Endothelial cell of umbilical vein (primary cell): ENCODE measurements at regions not wholly inside any gene's neighbourhood (a gene's known extent, or its start where the extent isn't known, plus 50 kb on each side); places are given as distances from the start of the nearest gene placed in this dataset.

Experiments
- BruUV-seq: library from RNA; stranded (reverse); fragments of 400-500 nt; replicated peaks from 2 replicates; lab custom pipeline; 2021; lab: Mats Ljungman, UMichigan
- CTCF ChIA-PET: fragments of 300-600, 350-600 bp; sonication (Branson Sonifier 250); formaldehyde crosslinking; loops from one replicate; lab custom pipeline; 2021; ENCODE audit warnings: antibody characterized with exemption, inconsistent platforms; lab: Charles Lee
- POLR2A ChIA-PET: fragments of 300-600, 350-600 bp; sonication (Branson Sonifier 250); formaldehyde crosslinking; loops from one replicate; lab custom pipeline; 2021; ENCODE audit warnings: antibody characterized with exemption, inconsistent platforms; lab: Charles Lee
- DNase-seq: peaks from one replicate; pipeline ENCODE4 v3.0.0-alpha.2; 2011; ENCODE audit warnings: low read depth, low spot score
- FAIRE-seq: peaks from 2 replicates; lab custom pipeline; 2011; peaks lifted over from hg19 to GRCh38; lab: Jason Lieb, UNC
- H2AFZ ChIP-seq: 2 replicates; pipeline ENCODE4 v1.6.0; 2012; ENCODE audit warnings: low read depth, low read length, control low read depth, inconsistent platforms
- H3K27ac ChIP-seq: 2 replicates; pipeline ENCODE4 v1.5.1; 2011; ENCODE audit warnings: low read depth, mild to moderate bottlenecking, control low read depth, low read length, moderate library complexity; ENCODE audit not compliant: insufficient read depth
- H3K27me3 ChIP-seq, 2 experiments: 2 replicates each; pipeline versions ENCODE4 v1.6.0 to v1.6.1; 2011; ENCODE audit warnings: low read length in 2 of 2, mixed read lengths in 1 of 2; ENCODE audit not compliant: control insufficient read depth in 2 of 2, insufficient read depth in 2 of 2
- H3K36me3 ChIP-seq, 2 experiments: 2 replicates in 1 of 2; 3 replicates in 1 of 2; pipeline ENCODE4 v1.5.1; 2011; ENCODE audit warnings: low read length in 2 of 2, mild to moderate bottlenecking in 1 of 2, moderate library complexity in 1 of 2; ENCODE audit not compliant: control insufficient read depth in 2 of 2, insufficient read depth in 2 of 2; ENCODE audit errors: extremely low read depth in 1 of 2
- H3K4me1 ChIP-seq: 3 replicates; pipeline ENCODE4 v1.5.1; 2011; ENCODE audit warnings: mild to moderate bottlenecking, low read length; ENCODE audit not compliant: control insufficient read depth, insufficient read depth; ENCODE audit errors: extremely low read depth
- H3K4me2 ChIP-seq: 2 replicates; pipeline ENCODE4 v1.6.1; 2011; ENCODE audit warnings: low read length, control low read depth, mixed read lengths; ENCODE audit not compliant: insufficient read depth
- H3K4me3 ChIP-seq, 3 experiments: fragments of 200-600 bp in 1 of 3; sonication (generic), shearing (Covaris generic) in 1 of 3; replicated peaks in 1 of 3; 2 replicates each; pipeline ENCODE4 v1.5.1; 2011 to 2016; ENCODE audit warnings: control low read depth in 3 of 3, low read length in 3 of 3, mild to moderate bottlenecking in 2 of 3, inconsistent platforms in 1 of 3, low read depth in 1 of 3, moderate library complexity in 1 of 3; ENCODE audit not compliant: insufficient read depth in 1 of 3
- H3K79me2 ChIP-seq: 2 replicates; pipeline ENCODE4 v1.6.0; 2012; ENCODE audit warnings: low read length, inconsistent platforms; ENCODE audit not compliant: control insufficient read depth, insufficient read depth
- H3K9ac ChIP-seq: replicated peaks from 2 replicates; pipeline ENCODE3; 2011; ENCODE audit warnings: low read length, control low read depth; ENCODE audit not compliant: insufficient read depth; ENCODE audit errors: extremely low read depth
- H3K9me1 ChIP-seq: replicated peaks from 3 replicates; pipeline ENCODE4 v1.6.0; 2011; ENCODE audit warnings: mild to moderate bottlenecking, low read length; ENCODE audit not compliant: control insufficient read depth, insufficient read depth; ENCODE audit errors: extremely low read depth
- H3K9me3 ChIP-seq: replicated peaks from 2 replicates; pipeline ENCODE4 v1.5.1; 2012; ENCODE audit warnings: low read length, inconsistent platforms; ENCODE audit not compliant: control insufficient read depth, insufficient read depth
- H4K20me1 ChIP-seq: replicated peaks from 2 replicates; pipeline ENCODE3; 2011; ENCODE audit warnings: mild to moderate bottlenecking, low read length; ENCODE audit not compliant: control insufficient read depth, insufficient read depth; ENCODE audit errors: extremely low read depth
- CTCF ChIP-seq, 2 donors: IDR thresholded peaks; 1 replicate in 1 of 2; 2 replicates in 1 of 2; pipeline ENCODE4 v1.5.1; 2011; ENCODE audit warnings: low read length in 2 of 2, mild to moderate bottlenecking in 2 of 2, moderate library complexity in 2 of 2, control low read depth in 1 of 2, inconsistent platforms in 1 of 2, low read depth in 1 of 2; ENCODE audit not compliant: insufficient read depth in 1 of 2; ENCODE audit errors: extremely low read depth in 1 of 2
- FOS ChIP-seq: IDR thresholded peaks from 2 replicates; pipeline ENCODE4 v1.6.1; 2011; ENCODE audit warnings: mild to moderate bottlenecking, low read length, moderate library complexity, borderline replicate concordance; ENCODE audit not compliant: insufficient read depth
- MYC ChIP-seq: IDR thresholded peaks from one replicate; pipeline ENCODE4 v1.6.1; 2011; ENCODE audit warnings: mild to moderate bottlenecking, low read depth, low read length
- POLR2A ChIP-seq: IDR thresholded peaks from 2 replicates; pipeline ENCODE4 v1.6.1; 2012; ENCODE audit warnings: low read depth, mild to moderate bottlenecking, control low read depth, low read length
- POLR2AphosphoS5 ChIP-seq: IDR thresholded peaks from 2 replicates; pipeline ENCODE4 v1.6.1; 2012; ENCODE audit warnings: low read depth, mild to moderate bottlenecking, control low read depth, low read length, moderate library complexity; ENCODE audit not compliant: insufficient read depth
- dilution Hi-C: fragments of 300-500 bp; cut with MboI; formaldehyde crosslinking; loops from one replicate; pipeline ENCODE4 v1.15.0; 2019; ENCODE audit warnings: low sequenced_read_pairs; ENCODE audit not compliant: extremely low pct_ligation_motif_present
- intact Hi-C: fragments of 100-400 bp; cut with micrococcal nuclease; formaldehyde crosslinking; loops from one replicate; pipeline ENCODE4 v1.10.0; 2022

GRCh38 chr2:9681427-9681817 is 50.6 kb upstream of the YWHAQ start:
- peak overlapping the region; percentile 5 for H3K27ac ChIP-seq
- dilution Hi-C loops (no loop called here), intact Hi-C loops (loop anchor here (1.0 kb wide), 1 partner anchor 9 kb away; no protein-coding TSS in a partner anchor)
- H4K20me1 ChIP-seq = no peaks in the 10 kb centered on the region
- peaks cover 5% of the 10 kb centered on the region for H3K4me1 ChIP-seq
- FAIRE-seq (peak; percentile 70), DNase-seq (peak; percentile 58)
- TF ChIP-seq CTCF (IDR thresholded peaks at IDR 0.05; ENCODE audit: extremely low read depth in 1 of 2, insufficient read depth in 1 of 2, low read depth in 1 of 2, low read length in 2 of 2) (no peak), MYC (no peak), POLR2A (no peak)
- H3K9me1 ChIP-seq = no peaks in the 10 kb centered on the region
- H3K4me3 ChIP-seq = no peak overlapping the region
- H3K27me3 ChIP-seq = no peaks in the 10 kb centered on the region
- no TSS peak for BruUV-seq
- H3K4me2 ChIP-seq = no peak overlapping the region
- peak overlapping the region; percentile 92 for H2AFZ ChIP-seq
- ChIA-PET POLR2A (no interaction called here), CTCF (interaction anchor here (1.2 kb wide), 1 partner anchor 32 kb away, joined by 3 read pairs; no protein-coding TSS in a partner anchor)
- H3K9ac ChIP-seq = no peak overlapping the region
- H3K79me2 ChIP-seq = no peaks in the 10 kb centered on the region
- H3K36me3 ChIP-seq = no peaks in the 10 kb centered on the region
- H3K9me3 ChIP-seq = no peaks in the 10 kb centered on the region

- dilution Hi-C loops = no loop called here
- BruUV-seq = no TSS peak
- Histone ChIP-seq H3K9me1 (no peaks in the 10 kb centered on the region), H2AFZ (no peak overlapping the region), H3K4me1 (peaks cover 5% of the 10 kb centered on the region), H3K4me3 (no peak overlapping the region), H3K4me2 (no peak overlapping the region), H3K79me2 (no peaks in the 10 kb centered on the region), H3K9ac (no peak overlapping the region), H3K27me3 (no peaks in the 10 kb centered on the region), H4K20me1 (no peaks in the 10 kb centered on the region), H3K36me3 (no peaks in the 10 kb centered on the region), H3K27ac (no peak overlapping the region), H3K9me3 (no peaks in the 10 kb centered on the region)
- POLR2A ChIA-PET = no interaction called here
- DNase-seq (no peak), FAIRE-seq (no peak)
- TF ChIP-seq POLR2AphosphoS5 (no peak), FOS (no peak), CTCF (IDR thresholded peaks at IDR 0.05; ENCODE audit: extremely low read depth in 1 of 2, insufficient read depth in 1 of 2, low read depth in 1 of 2, low read length in 2 of 2) (no peak), MYC (no peak)
- intact Hi-C loops = no loop called here
- CTCF ChIA-PET = no interaction called here
Observed at GRCh38 chr2:9685637-9686036, 54.8 kb upstream of the YWHAQ start.
